HEK293 (cell line): ENCODE measurements at regions not wholly inside any gene's neighbourhood (a gene's known extent, or its start where the extent isn't known, plus 50 kb on each side); places are given as distances from the start of the nearest gene placed in this dataset.
"Not testable (repeated sequence)": the region's sequence is repeated elsewhere in the genome, so short reads cannot be mapped to it uniquely, and the experiment has no call there.

ENCODE experiments used
- CTCF ChIA-PET: fragments of 350-600 bp; formaldehyde crosslinking; extraction: SDS; loops from one replicate; lab custom pipeline; 2021; ENCODE audit warnings: antibody characterized with exemption; lab: Yijun Ruan, JAX
- POLR2A ChIA-PET: fragments of 300-600 bp; formaldehyde crosslinking; extraction: SDS; loops from one replicate; lab custom pipeline; 2020; ENCODE audit warnings: antibody characterized with exemption, inconsistent platforms; lab: Yijun Ruan, JAX
- H3K27ac ChIP-seq: fragments of 200-500 bp; sonication (Bioruptor generic); 2 replicates; pipeline ENCODE4 v1.5.1; 2014; ENCODE audit warnings: low read depth, low read length, control low read depth, inconsistent platforms; ENCODE audit errors: extremely low read depth
- H3K36me3 ChIP-seq, 2 experiments: fragments of 200-500 bp in 1 of 2; sonication (Bioruptor generic) in 1 of 2; 1 replicate in 1 of 2; 2 replicates in 1 of 2; pipeline ENCODE4 v1.5.1; 2014 to 2017; ENCODE audit warnings: inconsistent platforms in 2 of 2, low read length in 2 of 2; ENCODE audit not compliant: control insufficient read depth in 2 of 2, insufficient read depth in 1 of 2
- H3K4me1 ChIP-seq: fragments of 200-500 bp; sonication (Bioruptor generic); 2 replicates; pipeline ENCODE4 v1.5.1; 2014; ENCODE audit warnings: mild to moderate bottlenecking, low read length, inconsistent platforms; ENCODE audit not compliant: control insufficient read depth, insufficient read depth
- H3K4me3 ChIP-seq: 2 replicates; pipeline ENCODE4 v1.5.1; 2011; ENCODE audit warnings: low read depth, mild to moderate bottlenecking, control low read depth, low read length, moderate library complexity
- H3K9me3 ChIP-seq: fragments of 200-500 bp; sonication (Bioruptor generic); 2 replicates; pipeline ENCODE4 v1.5.1; 2014; ENCODE audit warnings: low read depth, low read length, inconsistent platforms; ENCODE audit not compliant: control insufficient read depth, insufficient read depth
- ATF2 ChIP-seq: fragments of 450-650 bp; formaldehyde crosslinking; IDR thresholded peaks from 2 replicates; pipeline ENCODE4 v1.5.1; 2016; ENCODE audit warnings: missing biosample characterization, missing genetic modification characterization, low read depth
- HOXC10 ChIP-seq: sonication (generic); formaldehyde crosslinking; IDR thresholded peaks from 2 replicates; pipeline ENCODE4 v1.8.1; 2023; ENCODE audit warnings: mild to moderate bottlenecking, missing genetic modification reagents
- KLF8 ChIP-seq: fragments of 450-650 bp; formaldehyde crosslinking; IDR thresholded peaks from 2 replicates; pipeline ENCODE4 v1.5.1; 2016; ENCODE audit warnings: missing biosample characterization, missing genetic modification characterization
- PRDM1 ChIP-seq: fragments of 450-650 bp; formaldehyde crosslinking; IDR thresholded peaks from 2 replicates; pipeline ENCODE4; 2016; ENCODE audit warnings: missing biosample characterization, missing genetic modification characterization
- SCRT2 ChIP-seq: fragments of 450-650 bp; formaldehyde crosslinking; IDR thresholded peaks from 2 replicates; pipeline ENCODE4 v1.5.1; 2016; ENCODE audit warnings: missing biosample characterization, missing genetic modification characterization
- TSHZ1 ChIP-seq: fragments of 450-650 bp; formaldehyde crosslinking; IDR thresholded peaks from 2 replicates; pipeline ENCODE4 v1.5.1; 2016; ENCODE audit warnings: missing biosample characterization, missing genetic modification characterization, borderline replicate concordance
- ZNF2 ChIP-seq: fragments of 450-650 bp; formaldehyde crosslinking; IDR thresholded peaks from 2 replicates; pipeline ENCODE4 v1.5.1; 2016; ENCODE audit warnings: missing biosample characterization, missing genetic modification characterization
- ZNF501 ChIP-seq: fragments of 450-650 bp; formaldehyde crosslinking; IDR thresholded peaks from 2 replicates; pipeline ENCODE4 v1.5.1; 2016; ENCODE audit warnings: missing biosample characterization, missing genetic modification characterization
- ZNF530 ChIP-seq: fragments of 450-650 bp; formaldehyde crosslinking; IDR thresholded peaks from 2 replicates; pipeline ENCODE4 v1.5.1; 2016; ENCODE audit warnings: low read depth, missing biosample characterization, missing genetic modification characterization
- ZNF555 ChIP-seq: fragments of 450-650 bp; formaldehyde crosslinking; conservative IDR thresholded peaks from 2 replicates; pipeline ENCODE4 v1.5.1; 2017; ENCODE audit warnings: missing biosample characterization, mild to moderate bottlenecking, missing genetic modification characterization, inconsistent platforms
- ZNF629 ChIP-seq: fragments of 450-650 bp; formaldehyde crosslinking; IDR thresholded peaks from 2 replicates; pipeline ENCODE4 v1.5.1; 2017; ENCODE audit warnings: missing biosample characterization, missing genetic modification characterization
- ZNF677 ChIP-seq: fragments of 450-650 bp; IDR thresholded peaks from 2 replicates; pipeline ENCODE4 v1.5.0; 2018; ENCODE audit warnings: missing biosample characterization, mild to moderate bottlenecking, missing genetic modification characterization, moderate library complexity
- ZNF704 ChIP-seq: fragments of 450-650 bp; formaldehyde crosslinking; IDR thresholded peaks from 2 replicates; pipeline ENCODE4 v1.5.1; 2016; ENCODE audit warnings: missing biosample characterization, missing genetic modification characterization
- ZNF792 ChIP-seq: fragments of 450-650 bp; formaldehyde crosslinking; IDR thresholded peaks from 2 replicates; pipeline ENCODE4 v1.5.1; 2016; ENCODE audit warnings: missing biosample characterization, missing genetic modification characterization
- TF ChIP-seq, protein P1 (sequence below): fragments of 450-650 bp; formaldehyde crosslinking; IDR thresholded peaks from 2 replicates; pipeline ENCODE4 v1.5.1; 2016; ENCODE audit warnings: missing biosample characterization, missing genetic modification characterization
- TF ChIP-seq, protein P2 (sequence below): fragments of 450-650 bp; formaldehyde crosslinking; IDR thresholded peaks from 2 replicates; pipeline ENCODE4 v1.5.1; 2016; ENCODE audit warnings: missing biosample characterization, missing genetic modification characterization

- TF ChIP-seq ZNF629 (tag by site-specific recombination) (no peak), TSHZ1 (tag by site-specific recombination) (no peak), ZNF2 (tag by site-specific recombination) (no peak), KLF8 (tag by site-specific recombination) (no peak), SCRT2 (tag by site-specific recombination) (no peak)
- TF ChIP-seq, protein P1, sequence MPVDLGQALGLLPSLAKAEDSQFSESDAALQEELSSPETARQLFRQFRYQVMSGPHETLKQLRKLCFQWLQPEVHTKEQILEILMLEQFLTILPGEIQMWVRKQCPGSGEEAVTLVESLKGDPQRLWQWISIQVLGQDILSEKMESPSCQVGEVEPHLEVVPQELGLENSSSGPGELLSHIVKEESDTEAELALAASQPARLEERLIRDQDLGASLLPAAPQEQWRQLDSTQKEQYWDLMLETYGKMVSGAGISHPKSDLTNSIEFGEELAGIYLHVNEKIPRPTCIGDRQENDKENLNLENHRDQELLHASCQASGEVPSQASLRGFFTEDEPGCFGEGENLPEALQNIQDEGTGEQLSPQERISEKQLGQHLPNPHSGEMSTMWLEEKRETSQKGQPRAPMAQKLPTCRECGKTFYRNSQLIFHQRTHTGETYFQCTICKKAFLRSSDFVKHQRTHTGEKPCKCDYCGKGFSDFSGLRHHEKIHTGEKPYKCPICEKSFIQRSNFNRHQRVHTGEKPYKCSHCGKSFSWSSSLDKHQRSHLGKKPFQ, result no peak
- no peak overlapping the region for H3K27ac ChIP-seq
- ChIA-PET CTCF (no interaction called here), POLR2A (no interaction called here)
- H3K4me3 ChIP-seq, result no peak overlapping the region
- no peaks in the 10 kb centered on the region for H3K9me3 ChIP-seq
- H3K36me3 ChIP-seq, result no peaks in the 10 kb centered on the region
- no peaks in the 10 kb centered on the region for H3K4me1 ChIP-seq
Measured at GRCh38 chr16:65697521-65697920, 575.7 kb upstream of the CDH11 start.

DNA sequence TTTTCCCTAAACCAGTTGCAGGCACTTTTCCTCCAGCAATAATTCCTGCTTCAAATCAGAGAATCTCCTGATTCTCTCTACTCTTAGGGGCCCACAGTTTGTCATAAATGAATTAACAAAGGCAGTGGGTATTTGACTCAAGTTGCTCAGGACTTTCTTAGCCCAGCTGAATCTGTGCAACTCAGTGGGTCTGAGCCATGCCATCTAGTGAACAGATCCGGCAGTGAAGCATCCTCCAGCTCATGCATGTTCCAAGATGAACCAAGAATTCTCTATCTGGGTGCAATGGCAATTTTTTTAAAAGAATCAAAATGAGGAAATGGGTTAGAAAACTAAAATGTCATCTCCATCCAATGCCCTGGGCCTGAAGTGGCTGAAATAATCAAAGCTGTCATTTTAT is 575.2 kb upstream of the CDH11 start:
- Histone ChIP-seq H3K27ac (no peak overlapping the region), H3K4me3 (no peak overlapping the region), H3K36me3 (no peaks in the 10 kb centered on the region), H3K9me3 (no peaks in the 10 kb centered on the region), H3K4me1 (no peaks in the 10 kb centered on the region)
- ChIA-PET CTCF (no interaction called here), POLR2A (no interaction called here)
- TF ChIP-seq ZNF530, result no peak
- TF ChIP-seq PRDM1 (tag by site-specific recombination), result no peak
- no peak for TF ChIP-seq ATF2 (tag by site-specific recombination)
- TF ChIP-seq, protein P2, sequence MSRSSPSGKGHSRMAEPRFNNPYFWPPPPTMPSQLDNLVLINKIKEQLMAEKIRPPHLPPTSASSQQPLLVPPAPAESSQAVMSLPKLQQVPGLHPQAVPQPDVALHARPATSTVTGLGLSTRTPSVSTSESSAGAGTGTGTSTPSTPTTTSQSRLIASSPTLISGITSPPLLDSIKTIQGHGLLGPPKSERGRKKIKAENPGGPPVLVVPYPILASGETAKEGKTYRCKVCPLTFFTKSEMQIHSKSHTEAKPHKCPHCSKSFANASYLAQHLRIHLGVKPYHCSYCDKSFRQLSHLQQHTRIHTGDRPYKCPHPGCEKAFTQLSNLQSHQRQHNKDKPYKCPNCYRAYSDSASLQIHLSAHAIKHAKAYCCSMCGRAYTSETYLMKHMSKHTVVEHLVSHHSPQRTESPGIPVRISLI (tag by site-specific recombination), result no peak
- no peak for TF ChIP-seq ZNF555 (tag by site-specific recombination)

DNA sequence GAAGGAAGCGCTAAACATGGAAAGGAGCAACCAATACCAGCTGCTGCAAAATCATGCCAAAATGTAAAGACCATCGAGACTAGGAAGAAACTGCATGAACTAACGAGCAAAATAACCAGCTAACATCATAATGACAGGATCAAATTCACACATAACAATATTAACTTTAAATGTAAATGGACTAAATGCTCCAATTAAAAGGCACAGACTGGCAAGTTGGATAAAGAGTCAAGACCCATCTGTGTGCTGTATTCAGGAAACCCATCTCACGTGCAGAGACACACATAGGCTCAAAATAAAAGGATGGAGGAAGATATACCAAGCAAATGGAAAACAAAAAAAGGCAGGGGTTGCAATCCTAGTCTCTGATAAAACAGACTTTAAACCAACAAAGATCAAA is 570.0 kb upstream of the CDH11 start:
- H3K4me3 ChIP-seq, CTCF ChIA-PET, H3K36me3 ChIP-seq, POLR2A ChIA-PET, H3K9me3 ChIP-seq, H3K4me1 ChIP-seq, H3K27ac ChIP-seq: not testable (repeated sequence)

GRCh38 chr16:65689726-65690125 is 567.9 kb upstream of the CDH11 start:
- CTCF ChIA-PET, result no interaction called here
- no peak overlapping the region for H3K4me3 ChIP-seq
- H3K27ac ChIP-seq, result no peak overlapping the region
- TF ChIP-seq, protein P2 (tag by site-specific recombination), result no peak
- no peak for TF ChIP-seq ZNF501 (tag by site-specific recombination)
- no peak for TF ChIP-seq ZNF677 (tag by site-specific recombination)
- TF ChIP-seq HOXC10 (CRISPR knock-in tag), result no peak
- TF ChIP-seq ZNF792 (tag by site-specific recombination), result no peak
- no peak for TF ChIP-seq ZNF704 (tag by site-specific recombination)
- TF ChIP-seq ZNF555 (tag by site-specific recombination), result no peak

More at GRCh38 chr16:65689726-65690125, 567.9 kb upstream of the CDH11 start:
- Histone ChIP-seq H3K9me3 (no peaks in the 10 kb centered on the region), H3K36me3 (no peaks in the 10 kb centered on the region), H3K4me1 (no peaks in the 10 kb centered on the region)
- POLR2A ChIA-PET, result no interaction called here
